HepG2 (cell line): ENCODE measurements at regions not wholly inside any gene's neighbourhood (a gene's known extent, or its start where the extent isn't known, plus 50 kb on each side); places are given as distances from the start of the nearest gene placed in this dataset.

ENCODE experiments used
- ATAC-seq: fragments of 200-7000 bp; cut with Tn5 transposase; 3 replicates; pipeline ENCODE4 v1.9.1; 2020; ENCODE audit warnings: mild to moderate bottlenecking, moderate library complexity
- BruUV-seq: library from RNA; stranded (reverse); fragments of 400-500 nt; replicated peaks from 2 replicates; lab custom pipeline; 2021; lab: Mats Ljungman, UMichigan
- CTCF ChIA-PET: fragments of 300-600 bp; formaldehyde crosslinking; extraction: SDS; loops from one replicate; lab custom pipeline; 2021; ENCODE audit warnings: low total read pairs, inconsistent platforms, low intra/inter-chr PET ratio; lab: Yijun Ruan, JAX
- POLR2A ChIA-PET: fragments of 350-600 bp; sonication (Branson Sonifier 250); formaldehyde crosslinking; loops from one replicate; lab custom pipeline; 2020; ENCODE audit warnings: antibody characterized with exemption, inconsistent platforms; lab: Yijun Ruan, JAX
- DNase-seq: peaks from one replicate; pipeline ENCODE4 v3.0.0-alpha.2; 2015; ENCODE audit warnings: low spot score
- FAIRE-seq: peaks from 3 replicates; lab custom pipeline; 2011; peaks lifted over from hg19 to GRCh38; lab: Jason Lieb, UNC
- H2AFZ ChIP-seq: one replicate; pipeline ENCODE4 v1.6.1; 2011; ENCODE audit warnings: low read length, inconsistent platforms
- H3K27ac ChIP-seq: fragments of 300-600 bp; 3 replicates; pipeline ENCODE4 v1.8.0; 2011; ENCODE audit warnings: mixed run types, mild to moderate bottlenecking, mixed read lengths, low read length, inconsistent platforms; ENCODE audit not compliant: insufficient read depth; ENCODE audit errors: extremely low read length
- H3K27me3 ChIP-seq, 2 experiments: fragments of 200-600 bp in 1 of 2; 2 replicates in 1 of 2; 3 replicates in 1 of 2; pipeline versions ENCODE4 v1.6.0 to v1.8.0; 2011; ENCODE audit warnings: low read length in 2 of 2, mild to moderate bottlenecking in 2 of 2, moderate library complexity in 2 of 2, inconsistent platforms in 1 of 2; ENCODE audit not compliant: insufficient read depth in 2 of 2, control insufficient read depth in 1 of 2
- H3K36me3 ChIP-seq, 2 experiments: fragments of 200-600 bp in 1 of 2; replicated peaks in 1 of 2; 2 replicates in 1 of 2; 3 replicates in 1 of 2; pipeline versions ENCODE4 v1.5.1 to v1.8.0; 2011; ENCODE audit warnings: low read length in 2 of 2, inconsistent platforms in 1 of 2; ENCODE audit not compliant: insufficient read depth in 2 of 2, control insufficient read depth in 1 of 2
- H3K4me1 ChIP-seq: 2 replicates; pipeline ENCODE4 v1.5.1; 2012; ENCODE audit warnings: low read length, inconsistent platforms; ENCODE audit not compliant: insufficient read depth
- H3K4me2 ChIP-seq: 2 replicates; pipeline ENCODE4 v1.6.0; 2011; ENCODE audit warnings: low read depth, low read length, inconsistent platforms
- H3K4me3 ChIP-seq, 3 experiments: fragments of 200-600 bp in 1 of 3; sonication (generic), shearing (Covaris generic) in 1 of 3; replicated peaks in 1 of 3; 2 replicates each; pipeline ENCODE4 v1.5.1; 2011 to 2016; ENCODE audit warnings: low read length in 3 of 3, inconsistent platforms in 2 of 3, low read depth in 2 of 3, mild to moderate bottlenecking in 2 of 3, control low read depth in 1 of 3, mixed read lengths in 1 of 3; ENCODE audit not compliant: insufficient read depth in 1 of 3
- H3K79me2 ChIP-seq: one replicate; pipeline ENCODE4 v1.6.1; 2011; ENCODE audit warnings: low read length, inconsistent platforms; ENCODE audit not compliant: insufficient read depth
- H3K9ac ChIP-seq: 2 replicates; pipeline ENCODE4 v1.6.0; 2011; ENCODE audit warnings: mild to moderate bottlenecking, low read depth, low read length, inconsistent platforms; ENCODE audit not compliant: insufficient read depth
- H3K9me3 ChIP-seq: 2 replicates; pipeline ENCODE4 v1.5.1; 2012; ENCODE audit warnings: mild to moderate bottlenecking, low read length
- H4K20me1 ChIP-seq: 2 replicates; pipeline ENCODE4 v1.6.0; 2011; ENCODE audit warnings: inconsistent platforms, mild to moderate bottlenecking, low read length, moderate library complexity; ENCODE audit not compliant: insufficient read depth
- MAFF ChIP-seq: IDR thresholded peaks from 2 replicates; pipeline ENCODE4 v1.6.1; 2011; ENCODE audit warnings: low read depth, low read length, improper control_type of control experiment
- MBNL3 ChIP-seq: fragments of 250-450 bp; sonication (Bioruptor Pico); conservative IDR thresholded peaks from 2 replicates; pipeline ENCODE4 v1.8.0; 2022; ENCODE audit warnings: mild to moderate bottlenecking, inconsistent platforms
- MIER2 ChIP-seq: IDR thresholded peaks from 2 replicates; pipeline ENCODE4 v1.6.1; 2016; ENCODE audit warnings: missing biosample characterization, missing genetic modification reagents
- NFRKB ChIP-seq: fragments of 450-650 bp; IDR thresholded peaks from 2 replicates; pipeline ENCODE4 v1.6.1; 2017
- PRDM10 ChIP-seq: sonication (generic); formaldehyde crosslinking; IDR thresholded peaks from 2 replicates; pipeline ENCODE4 v1.4.0; 2020; ENCODE audit warnings: low read depth, missing genetic modification reagents
- RNF219 ChIP-seq: sonication (generic); formaldehyde crosslinking; IDR thresholded peaks from 2 replicates; pipeline ENCODE4 v1.5.0; 2020; ENCODE audit warnings: mild to moderate bottlenecking, missing genetic modification reagents
- SCMH1 ChIP-seq: sonication (generic); formaldehyde crosslinking; IDR thresholded peaks from 2 replicates; pipeline ENCODE4 v1.9.0; 2021; ENCODE audit warnings: missing genetic modification reagents, mild to moderate bottlenecking, borderline replicate concordance
- ZFY ChIP-seq: sonication (generic); formaldehyde crosslinking; IDR thresholded peaks from 2 replicates; pipeline ENCODE4 v1.4.0; 2020; ENCODE audit warnings: missing genetic modification reagents
- ZNF567 ChIP-seq: sonication (generic); formaldehyde crosslinking; IDR thresholded peaks from 2 replicates; pipeline ENCODE4 v1.8.1; 2023; ENCODE audit warnings: mild to moderate bottlenecking, missing genetic modification reagents, borderline replicate concordance
- ZNF768 ChIP-seq: sonication (generic); formaldehyde crosslinking; IDR thresholded peaks from 2 replicates; pipeline ENCODE4 v1.4.0; 2020; ENCODE audit warnings: missing genetic modification reagents
- ZNF883 ChIP-seq: sonication (generic); formaldehyde crosslinking; IDR thresholded peaks from 2 replicates; pipeline ENCODE4 v1.5.1; 2020; ENCODE audit warnings: mild to moderate bottlenecking, missing genetic modification reagents; ENCODE audit errors: not compliant biosample characterization
- WGBS: methylation state at CpG from one replicate; pipeline ENCODE4 v1.1.6; 2017; ENCODE audit warnings: low lambda C conversion rate; 5-methylcytosine and 5-hydroxymethylcytosine counted together
- in situ Hi-C: cut with HindIII; loops from 2 replicates; pipeline ENCODE4 v1.10.0; 2017; ENCODE audit warnings: low pct_unique_long_range_greater_than_20kb; ENCODE audit not compliant: extremely low pct_ligation_motif_present
- intact Hi-C: fragments of 100-400 bp; cut with micrococcal nuclease; formaldehyde crosslinking; loops from one replicate; pipeline ENCODE4 v1.10.0; 2022; ENCODE audit not compliant: unreplicated experiment

- no peak overlapping the region for H3K4me3 ChIP-seq
- H3K79me2 ChIP-seq = no peaks in the 10 kb centered on the region
- no peak overlapping the region for H2AFZ ChIP-seq
- ChIA-PET CTCF (no interaction called here), POLR2A (no interaction called here)
- no peak for ATAC-seq
- 13% methylated on average over 4 of the region's 4 CpGs for WGBS
- H3K9ac ChIP-seq = no peak overlapping the region
- no peaks in the 10 kb centered on the region for H4K20me1 ChIP-seq
- H3K4me1 ChIP-seq = no peaks in the 10 kb centered on the region
- H3K27me3 ChIP-seq = no peaks in the 10 kb centered on the region
- no peak overlapping the region for H3K27ac ChIP-seq
- H3K4me2 ChIP-seq = no peak overlapping the region
- BruUV-seq = no TSS peak
- intact Hi-C loops = no loop called here
- no peak for FAIRE-seq
- no peaks in the 10 kb centered on the region for H3K9me3 ChIP-seq
- no peak for TF ChIP-seq ZNF883 (CRISPR knock-in tag)
- TF ChIP-seq RNF219 (CRISPR knock-in tag) = no peak
- TF ChIP-seq SCMH1 = no peak
- TF ChIP-seq PRDM10 (CRISPR knock-in tag) = no peak
- no peak for TF ChIP-seq ZNF567 (CRISPR knock-in tag)
- TF ChIP-seq MAFF = no peak
- no peak for TF ChIP-seq ZFY (CRISPR knock-in tag)
- TF ChIP-seq ZNF768 (CRISPR knock-in tag) = no peak
- no peak for TF ChIP-seq MIER2 (CRISPR knock-in tag)
- TF ChIP-seq NFRKB = no peak
- no peak for TF ChIP-seq MBNL3 (CRISPR knock-in tag)
- no peak for DNase-seq
- in situ Hi-C loops = no loop called here
- H3K36me3 ChIP-seq = no peaks in the 10 kb centered on the region
Measured at GRCh38 chr2:144671695-144672455, 152.0 kb upstream of the ZEB2 start.
